ENCODE measurements at regions not wholly inside any gene's neighbourhood (a gene's known extent, or its start where the extent isn't known, plus 50 kb on each side); places are given as distances from the start of the nearest gene placed in this dataset.

DNA sequence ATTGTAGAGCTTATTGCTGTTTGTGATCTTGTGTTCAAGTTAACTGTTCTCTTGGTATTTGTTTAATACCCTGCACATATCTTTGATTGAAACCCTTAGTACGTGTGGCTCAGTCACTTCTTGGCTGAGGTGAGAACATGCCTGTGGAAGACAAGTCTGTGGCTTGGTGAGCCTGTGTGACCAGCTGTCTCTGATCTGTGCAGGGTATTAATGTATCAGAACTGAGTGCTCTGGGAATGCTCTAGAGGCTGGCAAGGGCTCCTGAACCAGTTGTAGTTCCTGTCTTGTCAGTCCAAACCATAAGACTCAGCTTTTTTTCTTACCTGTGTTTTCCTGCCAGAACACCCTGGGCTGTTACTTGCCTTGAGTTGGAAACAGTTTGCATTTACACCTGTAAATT, 52.4 kb upstream of the EPHA4 start:
- H3K4me3 Mint-ChIP-seq (ENCODE audit: low read depth, unreplicated experiment) = no peak overlapping the region
- no TSS peak for BruUV-seq (replicated peaks)
- H3K4me1 Mint-ChIP-seq (ENCODE audit: low read depth, unreplicated experiment) = peaks cover 3% of the 10 kb centered on the region
- H3K9me3 Mint-ChIP-seq (ENCODE audit: low read depth, unreplicated experiment) = no peaks in the 10 kb centered on the region
- CTCF ChIA-PET = interaction anchor here (0.7 kb wide), 1 partner anchor 12 kb away, joined by 4 read pairs; no protein-coding TSS in a partner anchor
- H3K36me3 Mint-ChIP-seq (ENCODE audit: insufficient read depth, unreplicated experiment) = no peaks in the 10 kb centered on the region
- DNase-seq = no peak
- no peak overlapping the region for H3K27ac Mint-ChIP-seq (ENCODE audit: unreplicated experiment)
- intact Hi-C loops (cut with micrococcal nuclease; ENCODE audit: unreplicated experiment) = no loop called here
- no peaks in the 10 kb centered on the region for H3K27me3 Mint-ChIP-seq (ENCODE audit: unreplicated experiment)
- TF ChIP-seq, protein P1, sequence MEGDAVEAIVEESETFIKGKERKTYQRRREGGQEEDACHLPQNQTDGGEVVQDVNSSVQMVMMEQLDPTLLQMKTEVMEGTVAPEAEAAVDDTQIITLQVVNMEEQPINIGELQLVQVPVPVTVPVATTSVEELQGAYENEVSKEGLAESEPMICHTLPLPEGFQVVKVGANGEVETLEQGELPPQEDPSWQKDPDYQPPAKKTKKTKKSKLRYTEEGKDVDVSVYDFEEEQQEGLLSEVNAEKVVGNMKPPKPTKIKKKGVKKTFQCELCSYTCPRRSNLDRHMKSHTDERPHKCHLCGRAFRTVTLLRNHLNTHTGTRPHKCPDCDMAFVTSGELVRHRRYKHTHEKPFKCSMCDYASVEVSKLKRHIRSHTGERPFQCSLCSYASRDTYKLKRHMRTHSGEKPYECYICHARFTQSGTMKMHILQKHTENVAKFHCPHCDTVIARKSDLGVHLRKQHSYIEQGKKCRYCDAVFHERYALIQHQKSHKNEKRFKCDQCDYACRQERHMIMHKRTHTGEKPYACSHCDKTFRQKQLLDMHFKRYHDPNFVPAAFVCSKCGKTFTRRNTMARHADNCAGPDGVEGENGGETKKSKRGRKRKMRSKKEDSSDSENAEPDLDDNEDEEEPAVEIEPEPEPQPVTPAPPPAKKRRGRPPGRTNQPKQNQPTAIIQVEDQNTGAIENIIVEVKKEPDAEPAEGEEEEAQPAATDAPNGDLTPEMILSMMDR (IDR thresholded peaks at IDR 0.05; ENCODE audit: unreplicated experiment) = no peak

All from Calu3 (cell line).